Esophagus squamous epithelium (tissue), 4 donors: ENCODE measurements at regions not wholly inside any gene's neighbourhood (a gene's known extent, or its start where the extent isn't known, plus 50 kb on each side); places are given as distances from the start of the nearest gene placed in this dataset.

Experiments
- POLR2A ChIP-seq, 4 donors: fragments of 450-650 bp; IDR thresholded peaks; one replicate each; pipeline ENCODE4 v1.6.1; 2017; ENCODE audit warnings: antibody characterized with exemption in 4 of 4, mild to moderate bottlenecking in 4 of 4, moderate library complexity in 3 of 4
- TF ChIP-seq, protein P1 (sequence below), 6 experiments: fragments of 450-650 bp in 4 of 6; fragments of 200-600 bp in 2 of 6; sonication (generic) in 2 of 6; IDR thresholded peaks; one replicate each; pipeline ENCODE4 v1.5.1; 2016 to 2019; ENCODE audit warnings: antibody characterized with exemption in 6 of 6, mild to moderate bottlenecking in 4 of 6, moderate library complexity in 4 of 6

GRCh38 chr3:193029800-193030199, 112.1 kb upstream of the MB21D2 start:
- TF ChIP-seq, protein P1, sequence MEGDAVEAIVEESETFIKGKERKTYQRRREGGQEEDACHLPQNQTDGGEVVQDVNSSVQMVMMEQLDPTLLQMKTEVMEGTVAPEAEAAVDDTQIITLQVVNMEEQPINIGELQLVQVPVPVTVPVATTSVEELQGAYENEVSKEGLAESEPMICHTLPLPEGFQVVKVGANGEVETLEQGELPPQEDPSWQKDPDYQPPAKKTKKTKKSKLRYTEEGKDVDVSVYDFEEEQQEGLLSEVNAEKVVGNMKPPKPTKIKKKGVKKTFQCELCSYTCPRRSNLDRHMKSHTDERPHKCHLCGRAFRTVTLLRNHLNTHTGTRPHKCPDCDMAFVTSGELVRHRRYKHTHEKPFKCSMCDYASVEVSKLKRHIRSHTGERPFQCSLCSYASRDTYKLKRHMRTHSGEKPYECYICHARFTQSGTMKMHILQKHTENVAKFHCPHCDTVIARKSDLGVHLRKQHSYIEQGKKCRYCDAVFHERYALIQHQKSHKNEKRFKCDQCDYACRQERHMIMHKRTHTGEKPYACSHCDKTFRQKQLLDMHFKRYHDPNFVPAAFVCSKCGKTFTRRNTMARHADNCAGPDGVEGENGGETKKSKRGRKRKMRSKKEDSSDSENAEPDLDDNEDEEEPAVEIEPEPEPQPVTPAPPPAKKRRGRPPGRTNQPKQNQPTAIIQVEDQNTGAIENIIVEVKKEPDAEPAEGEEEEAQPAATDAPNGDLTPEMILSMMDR (IDR thresholded peaks at IDR 0.05), result no peak
- TF ChIP-seq POLR2A (IDR thresholded peaks at IDR 0.05), result no peak
